ENCODE measurements at regions not wholly inside any gene's neighbourhood (a gene's known extent, or its start where the extent isn't known, plus 50 kb on each side); places are given as distances from the start of the nearest gene placed in this dataset.

DNA sequence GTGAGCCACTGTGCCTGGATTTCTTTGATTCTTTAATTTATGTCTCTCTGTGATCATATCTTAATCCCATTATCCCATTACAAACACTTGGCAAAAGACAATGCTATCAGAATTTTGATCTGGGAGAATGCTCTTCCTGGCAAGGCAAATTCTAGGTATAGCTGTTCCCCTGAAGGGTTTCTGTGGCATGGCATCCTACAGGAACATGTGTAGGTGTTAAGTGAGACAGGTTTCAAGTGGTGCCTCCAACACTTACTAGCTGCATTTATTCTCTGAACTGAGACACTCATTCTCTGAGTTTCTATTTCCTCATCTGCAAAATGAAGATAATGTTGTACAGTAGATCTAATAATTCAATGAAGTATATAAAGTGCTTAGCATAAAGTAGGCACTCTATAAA, 87.1 kb upstream of the CTTNBP2 start:
- DNase-seq (no peak), ATAC-seq (ENCODE audit: low read depth) (no peak)
- Mint-ChIP-seq H3K4me3 (no peak overlapping the region), H3K27me3 (no peaks in the 10 kb centered on the region), H3K36me3 (no peaks in the 10 kb centered on the region), H3K27ac (no peak overlapping the region), H3K9me3 (no peaks in the 10 kb centered on the region), H3K4me1 (no peaks in the 10 kb centered on the region)
- POLR2A ChIA-PET: no interaction called here

DNA sequence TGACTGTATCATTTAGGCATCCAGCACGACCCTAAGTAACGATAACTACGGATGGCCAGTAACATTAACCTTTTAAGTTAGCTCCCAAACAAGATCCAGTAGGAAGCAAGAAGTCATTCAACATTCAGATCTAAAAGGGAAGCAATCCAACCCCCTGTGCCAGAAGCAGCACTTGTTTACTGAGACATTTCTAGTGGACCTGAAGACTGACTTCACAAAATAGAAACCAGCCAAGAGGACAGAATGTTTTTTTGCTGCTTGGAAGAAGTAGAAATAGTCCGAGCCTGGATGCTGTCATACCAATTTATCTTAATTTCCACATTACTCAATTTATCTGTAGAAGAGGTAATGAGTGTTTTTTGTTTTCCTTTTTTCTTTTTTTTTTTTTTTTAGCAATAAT, 88.0 kb upstream of the CTTNBP2 start:
- no peak overlapping the region for H3K4me3 Mint-ChIP-seq
- no peaks in the 10 kb centered on the region for H3K36me3 Mint-ChIP-seq
- H3K27me3 Mint-ChIP-seq: no peaks in the 10 kb centered on the region
- H3K9me3 Mint-ChIP-seq: no peaks in the 10 kb centered on the region
- H3K4me1 Mint-ChIP-seq: no peaks in the 10 kb centered on the region
- ATAC-seq (ENCODE audit: low read depth) (no peak), DNase-seq (no peak)
- POLR2A ChIA-PET: no interaction called here
- no peak overlapping the region for H3K27ac Mint-ChIP-seq

DNA sequence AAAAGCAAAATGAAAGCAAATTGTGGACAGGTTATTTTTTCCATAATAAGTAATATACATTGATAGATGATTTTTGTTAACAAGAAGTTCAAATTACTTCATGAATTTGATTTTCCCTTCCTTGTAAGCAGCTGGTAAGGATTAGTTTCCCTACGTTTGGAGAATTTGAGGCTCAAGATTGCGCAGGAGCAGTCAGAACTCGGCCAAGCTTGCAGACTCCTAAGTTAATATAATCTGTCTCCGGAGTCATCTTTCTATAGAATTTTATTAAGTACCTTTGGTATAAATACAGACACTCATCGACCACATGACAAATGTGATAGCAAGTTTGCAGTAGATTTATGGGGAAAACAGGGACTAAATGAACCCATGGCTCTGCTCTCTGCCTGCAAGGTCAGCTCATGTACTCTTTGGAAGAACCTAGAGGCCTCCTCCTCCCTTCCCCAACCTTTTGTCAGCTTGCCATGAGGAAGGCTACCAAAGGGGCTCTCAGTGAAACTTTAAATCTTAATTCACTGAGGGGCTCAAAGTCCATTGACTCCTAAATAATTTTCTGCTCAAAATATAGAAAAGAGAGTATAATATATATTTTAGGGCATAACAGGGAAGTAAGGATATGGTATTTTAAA, 89.2 kb upstream of the CTTNBP2 start:
- H3K27ac Mint-ChIP-seq: no peak overlapping the region
- no peaks in the 10 kb centered on the region for H3K9me3 Mint-ChIP-seq
- no peaks in the 10 kb centered on the region for H3K4me1 Mint-ChIP-seq
- ATAC-seq (ENCODE audit: low read depth): no peak
- POLR2A ChIA-PET: no interaction called here
- no peak overlapping the region for H3K4me3 Mint-ChIP-seq
- no peak for DNase-seq
- no peaks in the 10 kb centered on the region for H3K36me3 Mint-ChIP-seq
- H3K27me3 Mint-ChIP-seq: no peaks in the 10 kb centered on the region

DNA sequence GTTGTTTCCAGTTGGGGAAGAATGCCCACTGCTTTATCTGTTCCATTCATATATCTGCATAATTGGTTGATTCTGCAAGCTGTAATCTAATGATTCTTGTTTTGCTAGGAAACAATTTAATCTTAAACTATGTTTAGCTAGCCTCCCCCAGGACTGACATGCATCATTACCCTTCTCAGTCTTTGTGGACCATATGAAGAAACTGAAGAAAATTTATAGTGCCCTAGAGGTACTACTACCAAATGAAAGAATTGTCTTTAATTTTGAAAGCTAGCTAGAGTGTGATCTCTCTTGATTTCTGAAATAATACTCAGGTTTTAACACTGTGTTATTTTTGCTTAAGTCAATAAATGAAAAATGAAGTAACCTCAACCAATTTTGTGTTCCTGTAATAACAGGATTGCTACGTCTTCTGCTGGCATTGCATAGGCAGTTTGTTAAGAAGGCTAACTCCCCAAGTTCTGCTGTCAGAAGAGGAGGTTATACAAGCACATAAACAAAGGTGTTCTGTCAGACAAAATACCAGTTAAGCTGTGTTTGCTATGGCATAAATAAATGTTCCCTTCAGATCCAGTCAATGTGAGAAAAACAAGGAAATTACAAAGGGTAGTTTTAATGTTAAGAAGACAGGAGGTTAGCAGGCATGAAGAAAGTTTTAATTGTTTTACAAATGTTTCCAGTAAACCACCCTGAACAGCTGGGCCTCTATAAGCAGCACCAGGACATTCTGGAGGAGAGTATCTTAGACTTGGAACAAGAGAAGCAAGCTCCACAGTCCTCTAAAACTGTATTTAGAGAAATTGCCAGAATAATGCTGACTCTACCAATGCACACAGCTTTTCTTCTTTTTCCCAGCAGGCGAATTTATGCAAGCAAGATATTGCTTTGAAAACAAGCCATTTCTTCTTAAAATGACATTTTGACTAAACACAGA, 90.3 kb upstream of the CTTNBP2 start:
- Mint-ChIP-seq H3K4me3 (no peak overlapping the region), H3K27me3 (no peaks in the 10 kb centered on the region), H3K36me3 (no peaks in the 10 kb centered on the region), H3K27ac (no peak overlapping the region), H3K9me3 (no peaks in the 10 kb centered on the region), H3K4me1 (no peaks in the 10 kb centered on the region)
- no peak for DNase-seq
- ATAC-seq (ENCODE audit: low read depth): no peak
- POLR2A ChIA-PET: no interaction called here

DNA sequence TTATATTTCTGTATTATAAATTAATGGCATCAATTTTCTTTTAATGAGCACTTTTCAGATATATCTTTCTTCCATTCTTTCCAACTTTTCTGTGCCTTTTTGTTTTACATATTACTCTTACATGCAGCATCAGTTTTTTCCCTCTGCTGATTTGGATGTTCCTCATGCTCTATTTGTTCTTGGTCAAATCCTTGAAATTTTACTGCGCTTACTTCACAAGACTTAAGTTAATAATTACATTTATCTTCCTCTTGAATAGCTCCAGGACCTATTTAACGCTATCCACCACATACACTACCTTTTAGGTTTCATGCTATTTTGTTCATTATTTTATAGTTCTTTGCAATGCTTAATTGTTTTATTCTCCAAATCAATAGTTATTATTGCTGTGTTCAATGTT, 97.6 kb upstream of the CTTNBP2 start:
- no peak for ATAC-seq (ENCODE audit: low read depth)
- no peak overlapping the region for H3K4me3 Mint-ChIP-seq
- POLR2A ChIA-PET: no interaction called here
- H3K27ac Mint-ChIP-seq: no peak overlapping the region
- H3K27me3 Mint-ChIP-seq: no peaks in the 10 kb centered on the region
- H3K4me1 Mint-ChIP-seq: no peaks in the 10 kb centered on the region
- no peaks in the 10 kb centered on the region for H3K9me3 Mint-ChIP-seq
- no peaks in the 10 kb centered on the region for H3K36me3 Mint-ChIP-seq
- DNase-seq: no peak

DNA sequence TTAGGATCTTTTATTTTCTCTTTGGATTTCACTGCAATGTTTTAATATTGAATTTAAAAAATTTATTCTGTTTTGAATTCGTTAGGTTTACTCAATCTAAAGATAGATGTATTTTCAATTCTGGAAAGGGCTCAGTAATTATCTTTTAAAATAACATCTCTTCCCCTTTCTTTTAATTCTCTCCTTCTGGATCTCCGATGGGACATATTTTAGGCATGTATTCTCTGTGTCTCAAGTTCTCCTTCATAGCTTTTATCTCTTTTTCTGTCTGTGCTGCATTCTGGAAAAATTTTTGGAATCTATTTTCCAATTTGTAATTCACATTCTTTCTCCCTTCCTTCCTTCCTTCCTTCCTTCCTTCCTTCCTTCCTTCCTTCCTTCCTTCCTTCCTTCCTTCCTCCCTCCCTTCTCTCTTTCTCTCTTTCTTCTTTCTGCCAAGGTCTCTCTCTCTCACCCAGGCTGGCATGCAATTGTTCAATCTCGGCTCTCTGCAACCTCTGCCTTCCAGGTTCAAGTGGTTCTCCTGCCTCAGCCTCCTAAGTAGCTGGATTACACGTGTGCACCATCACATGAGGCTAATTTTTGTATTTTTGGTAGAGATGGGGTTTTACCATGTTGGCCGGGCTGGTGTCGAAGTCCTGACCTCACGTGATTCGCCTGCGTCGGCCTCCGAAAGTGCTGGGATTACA, 98.5 kb upstream of the CTTNBP2 start:
- no peak overlapping the region for H3K27ac Mint-ChIP-seq
- no peaks in the 10 kb centered on the region for H3K9me3 Mint-ChIP-seq
- DNase-seq (no peak), ATAC-seq (ENCODE audit: low read depth) (no peak)
- POLR2A ChIA-PET: no interaction called here
- H3K36me3 Mint-ChIP-seq: no peaks in the 10 kb centered on the region
- no peak overlapping the region for H3K4me3 Mint-ChIP-seq
- H3K27me3 Mint-ChIP-seq: no peaks in the 10 kb centered on the region
- H3K4me1 Mint-ChIP-seq: no peaks in the 10 kb centered on the region

DNA sequence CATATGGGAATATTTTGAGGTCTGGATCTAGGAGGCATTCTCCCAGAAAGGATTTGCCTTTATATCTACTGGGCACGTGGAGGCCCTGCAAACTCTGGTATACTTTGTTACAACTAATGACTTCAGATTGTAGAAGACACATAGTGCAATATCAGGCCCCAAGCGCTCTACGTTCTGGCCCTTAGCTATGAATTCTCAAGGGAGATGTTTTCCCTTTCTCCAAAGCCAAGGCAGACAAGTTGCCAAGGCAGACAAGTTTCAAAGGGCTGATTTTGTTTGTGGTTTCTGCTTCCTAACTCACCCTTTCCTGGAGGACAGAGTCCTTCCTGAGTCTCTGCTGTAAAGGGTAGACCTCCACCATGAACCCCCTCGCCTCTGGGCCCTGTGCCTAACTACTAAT, 99.4 kb upstream of the CTTNBP2 start:
- ATAC-seq (ENCODE audit: low read depth): no peak
- no peak overlapping the region for H3K27ac Mint-ChIP-seq
- POLR2A ChIA-PET: no interaction called here
- H3K27me3 Mint-ChIP-seq: no peaks in the 10 kb centered on the region
- H3K36me3 Mint-ChIP-seq: no peaks in the 10 kb centered on the region
- H3K4me3 Mint-ChIP-seq: no peak overlapping the region
- no peaks in the 10 kb centered on the region for H3K4me1 Mint-ChIP-seq
- H3K9me3 Mint-ChIP-seq: no peaks in the 10 kb centered on the region
- DNase-seq: no peak

DNA sequence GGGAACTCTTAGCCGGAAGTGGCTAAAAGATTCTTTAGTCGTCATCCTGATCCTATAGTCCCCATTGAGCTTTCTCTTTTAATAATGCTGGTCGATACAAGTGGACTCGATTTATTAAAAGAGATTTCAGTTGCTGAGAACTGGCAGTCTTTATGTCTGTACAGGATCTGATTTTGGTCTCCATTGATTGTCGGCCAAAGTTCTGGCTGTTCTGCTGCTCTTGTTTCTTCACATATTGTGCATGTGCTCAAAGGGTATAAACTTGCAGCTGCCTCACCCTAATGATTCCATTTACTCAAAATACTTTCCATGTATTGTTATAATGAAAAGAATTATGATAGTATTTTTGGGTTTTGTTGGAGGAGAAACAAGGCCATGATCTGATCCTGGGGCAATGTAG, 100.7 kb upstream of the CTTNBP2 start:
- Mint-ChIP-seq H3K27ac (no peak overlapping the region), H3K27me3 (no peaks in the 10 kb centered on the region), H3K4me1 (no peaks in the 10 kb centered on the region), H3K36me3 (no peaks in the 10 kb centered on the region), H3K9me3 (no peaks in the 10 kb centered on the region), H3K4me3 (no peak overlapping the region)
- DNase-seq (no peak), ATAC-seq (ENCODE audit: low read depth) (no peak)
- POLR2A ChIA-PET: no interaction called here

DNA sequence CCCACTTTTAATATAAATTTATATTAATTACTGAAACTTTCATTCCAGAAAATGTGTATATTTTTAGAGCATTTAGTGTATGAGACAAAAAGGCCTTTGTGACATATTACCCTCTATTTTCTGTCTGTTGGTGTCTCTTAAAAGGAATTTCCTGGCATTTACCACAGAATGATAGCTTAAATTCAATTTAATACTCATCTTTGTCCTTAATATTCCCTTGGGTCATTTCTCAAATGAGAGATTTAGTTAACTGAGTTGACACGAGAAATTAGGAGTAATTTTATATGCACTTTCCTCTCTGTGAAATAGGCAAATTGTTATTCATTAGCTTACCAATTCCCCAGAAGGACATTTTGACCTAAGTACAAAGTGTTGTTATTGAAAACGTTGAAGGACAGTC, 101.7 kb upstream of the CTTNBP2 start:
- Mint-ChIP-seq H3K9me3 (no peaks in the 10 kb centered on the region), H3K36me3 (no peaks in the 10 kb centered on the region), H3K27ac (no peak overlapping the region), H3K27me3 (no peaks in the 10 kb centered on the region), H3K4me1 (no peaks in the 10 kb centered on the region), H3K4me3 (no peak overlapping the region)
- ATAC-seq (ENCODE audit: low read depth) (no peak), DNase-seq (no peak)
- POLR2A ChIA-PET: no interaction called here

DNA sequence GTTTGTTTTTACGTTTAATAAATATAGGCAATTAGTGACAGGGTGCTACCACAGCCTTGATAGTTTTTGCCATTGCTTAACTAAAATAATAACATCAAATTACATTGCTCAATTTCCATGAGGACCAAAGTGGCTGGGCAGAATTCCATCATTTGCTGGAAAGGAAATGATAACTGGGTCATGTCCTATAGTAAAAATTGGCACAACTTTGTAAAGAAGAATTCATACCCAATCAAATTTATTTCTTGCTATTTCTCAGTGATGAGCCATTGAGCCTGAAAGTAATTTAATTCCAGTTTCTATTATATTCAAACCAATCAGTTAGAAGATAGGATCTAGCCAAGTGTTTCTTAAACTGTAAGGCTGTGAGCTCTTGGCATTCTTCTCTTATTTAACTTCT, 102.2 kb upstream of the CTTNBP2 start:
- no peak overlapping the region for H3K4me3 Mint-ChIP-seq
- DNase-seq (no peak), ATAC-seq (ENCODE audit: low read depth) (no peak)
- H3K27me3 Mint-ChIP-seq: no peaks in the 10 kb centered on the region
- H3K27ac Mint-ChIP-seq: no peak overlapping the region
- no peaks in the 10 kb centered on the region for H3K36me3 Mint-ChIP-seq
- POLR2A ChIA-PET: no interaction called here
- H3K4me1 Mint-ChIP-seq: no peaks in the 10 kb centered on the region
- H3K9me3 Mint-ChIP-seq: no peaks in the 10 kb centered on the region

DNA sequence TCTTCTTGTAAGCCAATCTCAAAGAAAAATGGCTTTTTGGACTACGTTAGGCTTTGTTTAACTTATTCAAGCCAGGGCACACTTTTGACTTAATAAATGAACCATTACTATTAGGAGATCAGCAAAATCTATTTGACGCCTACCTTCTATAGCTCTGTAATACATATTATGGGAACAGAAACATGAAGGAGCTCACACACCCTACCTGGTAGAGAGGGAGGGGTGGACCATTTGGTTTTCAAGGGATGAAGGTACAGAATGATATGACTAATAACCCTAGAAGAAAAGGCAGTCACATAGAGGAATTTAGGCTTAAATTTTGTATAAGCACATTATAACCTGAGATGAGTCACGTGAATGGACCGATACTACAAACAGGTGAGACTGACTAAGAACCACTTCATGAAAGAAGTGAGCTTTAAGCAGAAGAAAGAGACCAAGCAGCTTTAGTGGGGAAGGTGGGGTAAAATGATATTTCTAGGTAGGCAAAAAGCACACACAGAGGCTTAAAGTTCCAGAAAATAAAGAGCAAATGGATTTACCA, 106.8 kb upstream of the CTTNBP2 start:
- DNase-seq (no peak), ATAC-seq (ENCODE audit: low read depth) (no peak)
- POLR2A ChIA-PET: no interaction called here
- H3K9me3 Mint-ChIP-seq: peaks cover 3% of the 10 kb centered on the region
- H3K4me1 Mint-ChIP-seq: no peaks in the 10 kb centered on the region
- H3K36me3 Mint-ChIP-seq: no peaks in the 10 kb centered on the region
- H3K4me3 Mint-ChIP-seq: no peak overlapping the region
- H3K27me3 Mint-ChIP-seq: no peaks in the 10 kb centered on the region
- H3K27ac Mint-ChIP-seq: no peak overlapping the region

DNA sequence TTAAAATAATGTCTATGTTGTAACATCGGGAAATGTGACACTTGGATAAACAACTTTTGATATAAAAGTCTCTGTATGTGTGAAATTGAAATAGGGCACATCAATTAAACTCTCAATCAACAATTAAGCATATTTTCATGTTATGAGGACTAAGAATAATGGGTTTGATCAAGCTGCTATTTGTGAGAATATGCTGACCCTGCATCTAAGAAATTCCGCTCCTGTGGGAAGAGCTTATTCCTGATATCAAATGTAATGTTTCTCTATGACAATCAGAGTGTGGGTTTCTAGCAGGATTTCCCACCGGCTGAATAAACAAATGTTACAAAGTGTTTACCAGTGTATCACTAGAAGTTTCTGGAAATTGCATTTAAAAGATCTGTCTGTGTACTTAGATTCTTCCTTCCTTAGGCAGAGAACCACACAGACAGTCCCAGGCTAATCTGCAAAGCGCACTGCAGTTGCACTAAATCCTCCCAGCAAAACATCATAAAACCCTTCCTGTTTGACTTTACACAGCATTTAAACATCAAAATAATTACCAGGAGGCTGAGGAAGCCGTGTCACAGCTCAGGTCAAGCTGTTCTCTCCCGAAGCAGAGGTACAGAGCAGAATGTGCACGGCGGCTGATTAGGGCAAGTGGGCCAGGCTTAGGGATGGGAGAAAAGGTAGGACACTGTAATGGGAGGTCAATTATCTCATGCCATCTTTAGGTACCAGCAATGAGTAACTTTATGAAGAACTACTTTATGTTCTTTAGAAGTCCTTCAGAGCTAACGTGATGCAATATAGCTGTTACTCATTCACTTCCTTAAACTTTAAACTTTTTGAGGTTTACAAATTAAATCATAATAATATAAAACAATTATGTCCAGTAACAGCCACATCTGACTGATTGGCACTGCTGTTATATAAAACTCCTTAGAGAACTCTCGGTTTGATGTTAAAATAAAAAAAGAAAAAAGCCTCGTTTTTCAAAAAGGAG, 109.1 kb upstream of the CTTNBP2 start:
- H3K27ac Mint-ChIP-seq: no peak overlapping the region
- no peak for DNase-seq
- POLR2A ChIA-PET: no interaction called here

More for the DNA sequence above, 109.1 kb upstream of the CTTNBP2 start:
- Mint-ChIP-seq H3K4me3 (no peak overlapping the region), H3K36me3 (no peaks in the 10 kb centered on the region), H3K27me3 (no peaks in the 10 kb centered on the region), H3K9me3 (peaks cover 3% of the 10 kb centered on the region), H3K4me1 (no peaks in the 10 kb centered on the region)
- no peak for ATAC-seq (ENCODE audit: low read depth)

Measured in activated naive CD8-positive, alpha-beta T cell treated with anti-CD3 and anti-CD28 coated beads, Interleukin-2, amount 10 ng/mL, durations not matched to agents 7 days and 5 days (primary cell).